Smooth muscle cell (in vitro differentiated cells): ENCODE measurements at regions not wholly inside any gene's neighbourhood (a gene's known extent, or its start where the extent isn't known, plus 50 kb on each side); places are given as distances from the start of the nearest gene placed in this dataset.

Experiments used
- DNase-seq: peaks from one replicate; lab custom pipeline; 2025; ENCODE audit not compliant: unreplicated experiment; lab: John Stamatoyannopoulos, UW
- H2AFZ ChIP-seq: fragments of 200-600 bp; sonication (generic); 2 replicates; pipeline ENCODE4 v1.6.0; 2016; ENCODE audit warnings: antibody characterized with exemption, low read depth, mild to moderate bottlenecking
- H3F3A ChIP-seq: fragments of 200-600 bp; sonication (generic); 2 replicates; pipeline ENCODE4 v1.6.0; 2017; ENCODE audit warnings: antibody characterized with exemption, low read depth
- H3K27ac ChIP-seq: fragments of 200-600 bp; sonication (generic); 2 replicates; pipeline ENCODE4 v1.5.1; 2016; ENCODE audit warnings: low read depth, mild to moderate bottlenecking
- H3K27me3 ChIP-seq: fragments of 200-600 bp; sonication (generic); 2 replicates; pipeline ENCODE4 v1.6.1; 2016; ENCODE audit warnings: low read depth, mild to moderate bottlenecking
- H3K36me3 ChIP-seq: fragments of 200-600 bp; sonication (generic); 2 replicates; pipeline ENCODE4 v1.5.1; 2016; ENCODE audit warnings: low read depth
- H3K4me1 ChIP-seq: fragments of 200-600 bp; sonication (generic); 2 replicates; pipeline ENCODE4 v1.5.1; 2016; ENCODE audit warnings: low read depth
- H3K4me2 ChIP-seq: fragments of 200-600 bp; sonication (generic); 2 replicates; pipeline ENCODE4 v1.6.0; 2016; ENCODE audit warnings: mild to moderate bottlenecking
- H3K4me3 ChIP-seq: fragments of 200-600 bp; sonication (generic); 2 replicates; pipeline ENCODE4 v1.5.1; 2016; ENCODE audit warnings: mild to moderate bottlenecking
- H3K79me2 ChIP-seq: fragments of 200-600 bp; sonication (generic); 2 replicates; pipeline ENCODE4 v1.6.0; 2016; ENCODE audit warnings: low read depth, mild to moderate bottlenecking
- H3K9ac ChIP-seq: fragments of 200-600 bp; sonication (generic); 2 replicates; pipeline ENCODE4 v1.6.0; 2016; ENCODE audit warnings: low read depth
- H3K9me3 ChIP-seq: fragments of 200-600 bp; sonication (generic); replicated peaks from 2 replicates; pipeline ENCODE4 v1.5.1; 2016; ENCODE audit warnings: low read depth
- H4K20me1 ChIP-seq: fragments of 200-600 bp; sonication (generic); 2 replicates; pipeline ENCODE4 v1.6.0; 2016; ENCODE audit warnings: low read depth
- WGBS: methylation state at CpG from one replicate; pipeline ENCODE4 v1.1.7; 2016; ENCODE audit warnings: low lambda C conversion rate; 5-methylcytosine and 5-hydroxymethylcytosine counted together
- TF ChIP-seq, protein P1 (sequence below): fragments of 200-600 bp; sonication (generic); IDR thresholded peaks from 2 replicates; pipeline ENCODE4 v1.5.1; 2017; ENCODE audit warnings: borderline replicate concordance, mild to moderate bottlenecking, antibody characterized with exemption; ENCODE audit not compliant: insufficient read depth, poor library complexity, severe bottlenecking

GRCh38 chr22:40112595-40112994 is 65.1 kb upstream of the TNRC6B start:
- no peak for DNase-seq
- Histone ChIP-seq H3F3A (no peaks in the 10 kb centered on the region), H3K9me3 (no peaks in the 10 kb centered on the region), H3K4me3 (no peak overlapping the region), H4K20me1 (peaks cover 7% of the 10 kb centered on the region), H3K4me1 (no peaks in the 10 kb centered on the region), H3K79me2 (no peaks in the 10 kb centered on the region), H3K27ac (no peak overlapping the region), H2AFZ (no peak overlapping the region), H3K27me3 (no peaks in the 10 kb centered on the region), H3K36me3 (no peaks in the 10 kb centered on the region), H3K9ac (no peak overlapping the region), H3K4me2 (no peak overlapping the region)
- WGBS: 90% methylated on average over 3 of the region's 3 CpGs
- TF ChIP-seq, protein P1, sequence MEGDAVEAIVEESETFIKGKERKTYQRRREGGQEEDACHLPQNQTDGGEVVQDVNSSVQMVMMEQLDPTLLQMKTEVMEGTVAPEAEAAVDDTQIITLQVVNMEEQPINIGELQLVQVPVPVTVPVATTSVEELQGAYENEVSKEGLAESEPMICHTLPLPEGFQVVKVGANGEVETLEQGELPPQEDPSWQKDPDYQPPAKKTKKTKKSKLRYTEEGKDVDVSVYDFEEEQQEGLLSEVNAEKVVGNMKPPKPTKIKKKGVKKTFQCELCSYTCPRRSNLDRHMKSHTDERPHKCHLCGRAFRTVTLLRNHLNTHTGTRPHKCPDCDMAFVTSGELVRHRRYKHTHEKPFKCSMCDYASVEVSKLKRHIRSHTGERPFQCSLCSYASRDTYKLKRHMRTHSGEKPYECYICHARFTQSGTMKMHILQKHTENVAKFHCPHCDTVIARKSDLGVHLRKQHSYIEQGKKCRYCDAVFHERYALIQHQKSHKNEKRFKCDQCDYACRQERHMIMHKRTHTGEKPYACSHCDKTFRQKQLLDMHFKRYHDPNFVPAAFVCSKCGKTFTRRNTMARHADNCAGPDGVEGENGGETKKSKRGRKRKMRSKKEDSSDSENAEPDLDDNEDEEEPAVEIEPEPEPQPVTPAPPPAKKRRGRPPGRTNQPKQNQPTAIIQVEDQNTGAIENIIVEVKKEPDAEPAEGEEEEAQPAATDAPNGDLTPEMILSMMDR: no peak

GRCh38 chr22:40113696-40114095 is 64.0 kb upstream of the TNRC6B start:
- Histone ChIP-seq H3K9me3 (no peaks in the 10 kb centered on the region), H3K36me3 (no peaks in the 10 kb centered on the region), H2AFZ (no peak overlapping the region), H3K27ac (no peak overlapping the region), H3K4me1 (no peaks in the 10 kb centered on the region), H3F3A (no peaks in the 10 kb centered on the region), H4K20me1 (peaks cover 7% of the 10 kb centered on the region), H3K4me3 (no peak overlapping the region), H3K27me3 (no peaks in the 10 kb centered on the region), H3K9ac (no peak overlapping the region), H3K4me2 (no peak overlapping the region), H3K79me2 (no peaks in the 10 kb centered on the region)
- no peak for DNase-seq
- TF ChIP-seq, protein P1: no peak
- 97% methylated on average over 2 of the region's 2 CpGs for WGBS

- TF ChIP-seq, protein P1: no peak
- Histone ChIP-seq H3K4me3 (no peak overlapping the region), H3K27me3 (no peaks in the 10 kb centered on the region), H3K4me1 (no peaks in the 10 kb centered on the region), H3K4me2 (no peak overlapping the region), H3K9ac (no peak overlapping the region), H3K9me3 (no peaks in the 10 kb centered on the region), H4K20me1 (peaks cover 7% of the 10 kb centered on the region), H2AFZ (no peak overlapping the region), H3F3A (no peaks in the 10 kb centered on the region), H3K36me3 (no peaks in the 10 kb centered on the region), H3K27ac (no peak overlapping the region), H3K79me2 (no peaks in the 10 kb centered on the region)
- 71% methylated on average over 6 of the region's 6 CpGs for WGBS
- no peak for DNase-seq
Observed at GRCh38 chr22:40114411-40114810, 63.3 kb upstream of the TNRC6B start.

DNA sequence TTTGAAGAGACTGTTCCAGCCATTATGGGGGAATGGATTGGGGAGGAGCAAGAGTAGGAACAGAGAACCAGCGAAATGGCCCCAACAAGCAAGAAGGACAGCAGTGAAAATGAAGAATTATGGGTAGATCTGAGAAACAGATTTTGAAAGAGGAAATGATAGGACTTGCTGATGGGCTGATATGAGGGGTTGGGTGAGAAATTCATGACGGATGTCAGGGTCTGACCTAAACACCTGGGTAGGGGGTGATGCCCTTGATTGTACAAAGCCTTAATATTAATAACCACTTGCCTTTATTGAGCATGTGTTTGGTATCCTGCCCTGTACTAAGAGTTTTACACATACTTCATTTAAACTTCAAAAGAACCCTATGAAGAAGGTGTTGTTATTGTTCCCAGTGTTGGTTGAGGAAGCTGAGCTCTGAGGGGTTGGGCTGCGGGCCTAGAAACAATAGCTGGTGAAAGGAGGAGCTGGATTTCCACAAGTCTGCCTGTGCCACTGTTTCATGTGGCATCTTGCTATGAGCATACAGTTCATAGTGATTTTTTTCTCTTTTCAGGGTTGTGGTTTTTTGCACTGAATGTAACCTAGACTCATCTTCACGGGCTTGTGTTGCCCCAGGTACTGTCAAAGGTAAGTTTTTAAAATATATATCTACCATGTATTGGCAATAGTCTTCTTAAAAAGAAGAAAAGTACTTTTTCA is 61.1 kb upstream of the TNRC6B start:
- TF ChIP-seq, protein P1: no peak
- H3K9me3 ChIP-seq: no peaks in the 10 kb centered on the region
- no peak overlapping the region for H3K4me3 ChIP-seq
- no peaks in the 10 kb centered on the region for H3K36me3 ChIP-seq
- H4K20me1 ChIP-seq: peaks cover 3% of the 10 kb centered on the region
- peaks cover 10% of the 10 kb centered on the region for H3F3A ChIP-seq
- no peak overlapping the region for H3K9ac ChIP-seq
- WGBS: 93% methylated on average over 4 of the region's 4 CpGs
- no peak overlapping the region for H2AFZ ChIP-seq
- no peak for DNase-seq
- H3K4me1 ChIP-seq: peaks cover 3% of the 10 kb centered on the region
- no peak overlapping the region for H3K27ac ChIP-seq
- no peaks in the 10 kb centered on the region for H3K27me3 ChIP-seq
- no peaks in the 10 kb centered on the region for H3K79me2 ChIP-seq
- no peak overlapping the region for H3K4me2 ChIP-seq
